ENCODE measurements at regions not wholly inside any gene's neighbourhood (a gene's known extent, or its start where the extent isn't known, plus 50 kb on each side); places are given as distances from the start of the nearest gene placed in this dataset.

DNA sequence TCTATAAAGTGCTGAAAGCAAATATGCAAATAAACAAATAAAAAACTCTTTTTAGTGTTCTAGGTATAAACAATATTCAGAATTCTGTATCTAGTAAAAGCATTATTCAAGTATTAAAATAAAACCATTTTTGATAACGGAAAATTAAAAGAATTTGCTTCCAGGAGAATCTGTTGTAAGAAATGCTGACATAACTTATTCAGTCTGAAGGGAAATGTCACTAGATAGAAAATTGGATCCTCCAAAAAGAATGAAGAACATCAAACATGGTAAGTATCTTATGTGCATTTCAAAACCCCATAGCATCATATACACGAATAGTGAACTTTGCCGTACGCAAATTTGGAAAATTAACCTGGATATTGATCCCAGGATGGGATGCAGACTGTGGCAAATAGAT, 506.7 kb downstream of the GLRX3 start:
- TF ChIP-seq, protein P1, sequence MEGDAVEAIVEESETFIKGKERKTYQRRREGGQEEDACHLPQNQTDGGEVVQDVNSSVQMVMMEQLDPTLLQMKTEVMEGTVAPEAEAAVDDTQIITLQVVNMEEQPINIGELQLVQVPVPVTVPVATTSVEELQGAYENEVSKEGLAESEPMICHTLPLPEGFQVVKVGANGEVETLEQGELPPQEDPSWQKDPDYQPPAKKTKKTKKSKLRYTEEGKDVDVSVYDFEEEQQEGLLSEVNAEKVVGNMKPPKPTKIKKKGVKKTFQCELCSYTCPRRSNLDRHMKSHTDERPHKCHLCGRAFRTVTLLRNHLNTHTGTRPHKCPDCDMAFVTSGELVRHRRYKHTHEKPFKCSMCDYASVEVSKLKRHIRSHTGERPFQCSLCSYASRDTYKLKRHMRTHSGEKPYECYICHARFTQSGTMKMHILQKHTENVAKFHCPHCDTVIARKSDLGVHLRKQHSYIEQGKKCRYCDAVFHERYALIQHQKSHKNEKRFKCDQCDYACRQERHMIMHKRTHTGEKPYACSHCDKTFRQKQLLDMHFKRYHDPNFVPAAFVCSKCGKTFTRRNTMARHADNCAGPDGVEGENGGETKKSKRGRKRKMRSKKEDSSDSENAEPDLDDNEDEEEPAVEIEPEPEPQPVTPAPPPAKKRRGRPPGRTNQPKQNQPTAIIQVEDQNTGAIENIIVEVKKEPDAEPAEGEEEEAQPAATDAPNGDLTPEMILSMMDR (conservative IDR thresholded peaks at IDR 0.05; ENCODE audit: low read depth, low read length): no peak
- TF ChIP-seq RFX5 (IDR thresholded peaks at IDR 0.05; ENCODE audit: low read depth, low read length) (no peak), CEBPB (IDR thresholded peaks at IDR 0.05; ENCODE audit: low read depth, low read length) (no peak), RCOR1 (IDR thresholded peaks at IDR 0.05; ENCODE audit: insufficient replicate concordance, low read length) (no peak)
